ENCODE measurements at regions not wholly inside any gene's neighbourhood (a gene's known extent, or its start where the extent isn't known, plus 50 kb on each side); places are given as distances from the start of the nearest gene placed in this dataset.
A peak's percentile ranks its signal among the peaks of the same experiment; 100 is the strongest.
"Not testable (repeated sequence)": the region's sequence is repeated elsewhere in the genome, so short reads cannot be mapped to it uniquely, and the experiment has no call there.

GRCh38 chr6:27544612-27545260 lies 71.8 kb upstream of the ZNF184 start:
- Histone ChIP-seq H3K36me3 (ENCODE audit: insufficient read depth) (no peaks in the 10 kb centered on the region), H3K27me3 (ENCODE audit: insufficient read depth) (peaks cover 11% of the 10 kb centered on the region; the same call in 1 of the 2 replicates), H4K20me1 (replicated peaks; ENCODE audit: insufficient read depth) (no peaks in the 10 kb centered on the region), H2AFZ (peak overlapping the region; percentile 96), H3K9me2 (ENCODE audit: insufficient read depth) (no peaks in the 10 kb centered on the region), H3F3A (replicated peaks; ENCODE audit: low read depth) (no peaks in the 10 kb centered on the region), H3K4me1 (ENCODE audit: insufficient read depth) (no peaks in the 10 kb centered on the region), H3K4me2 (peak overlapping the region; percentile 84), H3K27ac (ENCODE audit: low read depth) (no peak overlapping the region), H3K79me2 (replicated peaks; ENCODE audit: insufficient read depth) (no peaks in the 10 kb centered on the region), H3K4me3 (peak overlapping the region; percentile 82)
- Mint-ChIP-seq H3K27me3 (ENCODE audit: insufficient read depth, low read depth, poor library complexity) (peaks cover 36% of the 10 kb centered on the region), H3K4me1 (peaks cover 21% of the 10 kb centered on the region), H3K9me3 (peaks cover 3% of the 10 kb centered on the region; the same call in 2 of the 3 replicates), H3K36me3 (ENCODE audit: low read depth) (no peaks in the 10 kb centered on the region; the same call in 2 of the 3 replicates), H3K4me3 (peak overlapping the region; percentile 90), H3K27ac (no peak overlapping the region)
- peak; percentile 4 for ATAC-seq
- peak; percentile 40 for TF ChIP-seq EZH2 (IDR thresholded peaks at IDR 0.05; ENCODE audit: low read depth, unreplicated experiment)
- TF ChIP-seq STAT1 (IDR thresholded peaks at IDR 0.05; ENCODE audit: unreplicated experiment): no peak
- TF ChIP-seq POLR2AphosphoS5 (IDR thresholded peaks at IDR 0.05; ENCODE audit: low read depth): no peak
- peak; percentile 62 for DNase-seq (ENCODE audit: low spot score)

GRCh38 chr6:27544135-27544534 lies 71.2 kb upstream of the ZNF184 start:
- not testable (repeated sequence) for H3K9me2 ChIP-seq (ENCODE audit: insufficient read depth); H3F3A ChIP-seq (replicated peaks; ENCODE audit: low read depth); H3K27ac Mint-ChIP-seq; H3K27ac ChIP-seq (ENCODE audit: low read depth); H3K9me3 Mint-ChIP-seq; H3K79me2 ChIP-seq (replicated peaks; ENCODE audit: insufficient read depth); H3K36me3 ChIP-seq (ENCODE audit: insufficient read depth); H4K20me1 ChIP-seq (replicated peaks; ENCODE audit: insufficient read depth); H3K36me3 Mint-ChIP-seq (ENCODE audit: low read depth); H3K4me1 ChIP-seq (ENCODE audit: insufficient read depth)
- peak overlapping the region; percentile 90 for H3K4me3 Mint-ChIP-seq
- DNase-seq (ENCODE audit: low spot score) (peak; percentile 50), ATAC-seq (peak; percentile 2; the same call in 2 of the 3 replicates)
- H3K4me1 Mint-ChIP-seq: peaks cover 21% of the 10 kb centered on the region
- peaks cover 36% of the 10 kb centered on the region for H3K27me3 Mint-ChIP-seq (ENCODE audit: insufficient read depth, low read depth, poor library complexity)
- Histone ChIP-seq H2AFZ (peak overlapping the region; percentile 96), H3K4me2 (peak overlapping the region; percentile 84), H3K4me3 (peak overlapping the region; percentile 82), H3K27me3 (ENCODE audit: insufficient read depth) (peaks cover 11% of the 10 kb centered on the region; the same call in 1 of the 2 replicates)

GRCh38 chr6:27542485-27542884 lies 69.6 kb upstream of the ZNF184 start:
- Histone ChIP-seq H2AFZ (no peak overlapping the region), H3K4me2 (peak overlapping the region; percentile 6), H3K79me2 (replicated peaks; ENCODE audit: insufficient read depth) (no peaks in the 10 kb centered on the region), H3K27me3 (ENCODE audit: insufficient read depth) (peaks cover 11% of the 10 kb centered on the region; the same call in 1 of the 2 replicates), H3K36me3 (ENCODE audit: insufficient read depth) (no peaks in the 10 kb centered on the region), H3K27ac (ENCODE audit: low read depth) (no peak overlapping the region), H3F3A (replicated peaks; ENCODE audit: low read depth) (no peaks in the 10 kb centered on the region), H3K4me3 (peak overlapping the region; percentile 21; the same call in 1 of the 2 replicates), H4K20me1 (replicated peaks; ENCODE audit: insufficient read depth) (no peaks in the 10 kb centered on the region), H3K4me1 (ENCODE audit: insufficient read depth) (no peaks in the 10 kb centered on the region), H3K9me2 (ENCODE audit: insufficient read depth) (no peaks in the 10 kb centered on the region)
- no peak for ATAC-seq
- no peak for TF ChIP-seq REST (IDR thresholded peaks at IDR 0.05; ENCODE audit: unreplicated experiment)
- no peak for TF ChIP-seq ZNF331 (CRISPR knock-in tag; IDR thresholded peaks at IDR 0.05; ENCODE audit: low read depth)
- TF ChIP-seq STAT1 (IDR thresholded peaks at IDR 0.05; ENCODE audit: unreplicated experiment): no peak
- no peak for TF ChIP-seq ZNF462 (CRISPR knock-in tag; IDR thresholded peaks at IDR 0.05)
- Mint-ChIP-seq H3K36me3 (ENCODE audit: low read depth) (no peaks in the 10 kb centered on the region; the same call in 2 of the 3 replicates), H3K9me3 (peaks cover 3% of the 10 kb centered on the region; the same call in 2 of the 3 replicates), H3K4me1 (peaks cover 21% of the 10 kb centered on the region), H3K27ac (no peak overlapping the region), H3K4me3 (no peak overlapping the region), H3K27me3 (ENCODE audit: insufficient read depth, low read depth, poor library complexity) (peaks cover 29% of the 10 kb centered on the region)
- DNase-seq (ENCODE audit: low spot score): no peak
